HG03139 (cell line): ENCODE measurements at regions not wholly inside any gene's neighbourhood (a gene's known extent, or its start where the extent isn't known, plus 50 kb on each side); places are given as distances from the start of the nearest gene placed in this dataset.
"Not testable (repeated sequence)": the region's sequence is repeated elsewhere in the genome, so short reads cannot be mapped to it uniquely, and the experiment has no call there.

Experiments used
- ATAC-seq: cut with Tn5 transposase; IDR thresholded peaks from one replicate; pipeline ENCODE4 v1.9.1; 2021; ENCODE audit not compliant: unreplicated experiment

GRCh38 chr16:64083428-64084129 lies 1038.3 kb downstream of the CDH11 start:
- no peak for ATAC-seq

GRCh38 chr16:64077242-64077641 lies 1044.6 kb downstream of the CDH11 start:
- no peak for ATAC-seq

DNA sequence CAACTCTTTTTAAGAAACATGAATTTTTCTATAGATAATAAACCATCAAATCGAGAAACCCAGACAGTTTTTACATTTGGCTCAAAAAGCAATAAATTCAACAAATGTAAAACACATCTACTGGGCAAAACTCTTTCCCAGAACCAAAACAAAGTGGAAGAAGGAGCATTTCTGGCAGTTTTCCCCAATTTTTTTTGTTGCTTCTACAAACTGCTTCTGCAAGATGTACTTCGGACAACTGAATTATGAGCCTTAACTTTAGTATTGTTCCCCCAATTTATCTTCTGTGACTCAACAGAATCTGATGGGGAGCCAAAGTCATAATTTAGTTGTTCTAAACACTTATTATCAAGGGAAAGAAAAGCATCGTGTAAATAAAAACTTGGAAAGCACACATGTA lies 1047.2 kb downstream of the CDH11 start:
- ATAC-seq = no peak

DNA sequence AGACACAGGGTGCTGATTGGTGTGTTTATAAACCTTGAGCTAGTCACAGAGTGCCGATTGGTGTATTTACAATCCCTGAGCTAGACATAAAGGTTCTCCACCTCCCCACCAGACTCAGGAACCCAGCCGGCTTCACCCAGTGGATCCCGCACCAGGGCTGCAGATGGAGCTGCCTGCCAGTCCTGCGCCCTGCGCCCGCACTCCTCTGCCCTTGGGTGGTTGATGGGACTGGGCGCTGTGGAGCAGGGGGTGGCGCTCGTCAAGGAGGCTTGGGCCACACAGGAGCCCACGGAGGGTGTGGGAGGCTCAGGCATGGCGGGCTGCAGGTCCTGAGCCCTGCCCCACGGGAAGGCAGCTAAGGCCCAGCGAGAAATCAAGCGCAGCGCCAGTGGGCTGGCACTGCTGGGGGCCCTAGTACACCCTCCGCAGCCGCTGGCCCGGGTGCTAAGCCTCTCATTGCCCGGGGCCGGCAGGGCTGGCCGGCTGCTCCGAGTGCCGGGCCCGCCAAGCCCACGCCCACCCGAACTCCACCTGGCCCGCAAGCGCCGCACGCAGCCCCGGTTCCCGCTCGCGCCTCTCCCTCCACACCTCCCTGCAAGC lies 1049.6 kb downstream of the CDH11 start:
- ATAC-seq = not testable (repeated sequence)

GRCh38 chr16:64065523-64065922 lies 1056.3 kb downstream of the CDH11 start:
- ATAC-seq = no peak

- no peak for ATAC-seq
Observed at GRCh38 chr16:64061621-64062020, 1060.2 kb downstream of the CDH11 start.

GRCh38 chr16:64060631-64061030 lies 1061.2 kb downstream of the CDH11 start:
- ATAC-seq = no peak

DNA sequence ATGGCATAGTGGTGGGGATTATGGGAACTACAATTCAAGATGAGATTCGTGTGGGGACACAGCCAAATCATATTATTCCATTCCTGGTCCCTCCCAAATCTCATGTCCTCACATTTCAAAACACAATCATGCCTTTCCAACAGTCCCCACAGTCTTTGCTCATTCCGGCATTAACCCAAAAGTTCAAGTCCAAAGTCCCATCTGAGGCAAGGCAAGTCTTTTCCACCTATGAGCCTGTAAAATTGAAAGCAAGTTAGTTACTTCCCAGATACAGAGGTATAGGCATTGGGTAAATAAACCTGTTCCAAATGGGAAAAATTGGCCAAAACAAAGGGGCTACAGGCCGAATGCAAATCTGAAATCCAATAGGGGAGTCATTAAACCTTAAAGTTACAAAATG lies 1063.2 kb downstream of the CDH11 start:
- ATAC-seq = no peak

GRCh38 chr16:64051824-64052223 lies 1070.0 kb downstream of the CDH11 start:
- ATAC-seq = no peak

DNA sequence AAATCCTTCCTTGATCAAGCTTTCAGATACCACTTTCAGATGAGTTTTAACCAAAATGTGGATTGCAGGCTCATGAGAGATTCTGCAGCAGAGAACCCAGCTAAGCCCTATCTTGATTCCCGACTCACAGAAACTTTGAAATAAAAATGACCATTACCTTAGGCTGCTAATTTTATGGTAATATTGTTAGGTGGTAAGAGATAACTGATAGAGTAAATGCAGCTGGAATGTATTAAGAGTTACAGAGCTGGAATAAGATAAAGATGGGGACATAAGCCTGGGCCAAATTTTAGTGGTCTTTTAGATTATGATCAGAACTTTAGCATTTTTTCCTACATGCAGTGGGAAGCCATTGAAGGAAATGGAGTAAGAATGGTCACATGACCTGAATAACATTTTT lies 1074.0 kb downstream of the CDH11 start:
- no peak for ATAC-seq

DNA sequence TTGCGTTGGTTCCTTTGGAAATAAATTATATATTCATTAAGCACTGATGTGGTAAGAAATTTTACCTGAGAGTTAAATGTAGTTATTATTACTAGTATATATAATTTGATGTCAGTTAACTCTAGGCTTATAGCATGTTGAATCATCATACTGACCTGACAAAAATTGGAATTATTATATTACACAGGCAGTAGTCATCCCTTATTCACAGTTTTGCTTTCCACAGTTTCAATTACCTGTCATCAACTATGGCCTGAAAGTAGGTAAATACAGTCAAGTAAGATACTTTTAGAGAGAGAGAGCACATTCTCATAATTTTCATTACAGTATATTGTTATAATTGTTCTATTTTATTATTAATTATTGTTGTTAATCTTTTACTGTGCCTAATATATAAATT lies 1074.7 kb downstream of the CDH11 start:
- no peak for ATAC-seq

DNA sequence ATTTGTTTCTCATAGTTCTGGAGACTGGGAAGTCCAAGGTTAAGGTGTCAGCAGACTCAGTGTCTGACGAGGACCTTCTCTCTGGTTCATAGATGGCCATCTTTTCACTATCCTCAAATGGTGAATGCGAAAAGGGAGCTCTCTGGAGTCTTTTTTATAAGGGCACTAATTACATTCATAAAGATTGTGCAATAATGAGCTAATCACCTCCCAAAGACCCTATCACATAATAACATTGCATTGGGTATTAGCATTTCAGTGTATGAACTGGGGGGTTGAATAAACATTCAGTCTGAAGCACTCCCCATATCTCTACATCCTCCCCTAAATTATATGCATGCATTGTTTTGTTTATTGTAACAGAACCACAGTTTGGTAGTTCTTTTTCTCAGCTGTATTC lies 1086.5 kb downstream of the CDH11 start:
- ATAC-seq = no peak

GRCh38 chr16:64019339-64019738 lies 1102.5 kb downstream of the CDH11 start:
- ATAC-seq = no peak

DNA sequence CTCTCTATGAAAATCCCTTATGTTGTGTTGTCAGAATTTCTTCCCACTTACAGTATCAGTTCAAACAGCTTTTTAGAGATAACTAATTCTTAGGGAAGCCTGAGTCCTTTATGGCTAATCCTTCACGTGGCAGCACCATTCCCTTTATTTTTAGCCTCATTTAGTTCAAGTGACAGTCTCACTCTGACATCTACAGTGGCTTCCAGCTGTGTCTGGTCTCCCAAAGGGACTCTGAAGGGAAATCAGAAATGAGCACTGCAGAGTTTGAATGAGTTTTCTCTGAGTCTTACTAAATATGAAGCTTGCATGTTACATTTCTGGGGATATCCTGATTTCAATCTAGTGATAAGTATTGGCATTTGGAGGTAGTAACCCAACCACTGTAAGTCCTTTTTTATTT lies 1104.1 kb downstream of the CDH11 start:
- no peak for ATAC-seq

DNA sequence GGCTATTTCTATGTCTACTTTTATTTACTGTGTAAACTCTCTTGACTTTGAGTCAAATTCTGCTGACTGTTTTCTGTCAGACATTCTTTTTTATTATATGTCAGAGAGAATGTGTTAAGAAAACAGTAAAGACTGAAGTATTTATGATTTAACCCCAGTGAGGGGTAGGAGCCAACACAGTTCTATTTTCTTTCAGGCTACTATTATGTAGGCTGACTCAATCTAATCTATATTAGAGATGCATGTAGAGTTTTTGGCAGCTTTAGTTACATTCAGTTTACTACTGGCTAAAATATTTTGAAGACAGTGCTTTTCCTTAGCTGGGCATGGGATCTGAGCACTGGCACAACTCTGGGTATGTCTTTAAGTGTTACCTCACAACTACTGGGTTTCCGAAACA lies 1108.0 kb downstream of the CDH11 start:
- no peak for ATAC-seq

DNA sequence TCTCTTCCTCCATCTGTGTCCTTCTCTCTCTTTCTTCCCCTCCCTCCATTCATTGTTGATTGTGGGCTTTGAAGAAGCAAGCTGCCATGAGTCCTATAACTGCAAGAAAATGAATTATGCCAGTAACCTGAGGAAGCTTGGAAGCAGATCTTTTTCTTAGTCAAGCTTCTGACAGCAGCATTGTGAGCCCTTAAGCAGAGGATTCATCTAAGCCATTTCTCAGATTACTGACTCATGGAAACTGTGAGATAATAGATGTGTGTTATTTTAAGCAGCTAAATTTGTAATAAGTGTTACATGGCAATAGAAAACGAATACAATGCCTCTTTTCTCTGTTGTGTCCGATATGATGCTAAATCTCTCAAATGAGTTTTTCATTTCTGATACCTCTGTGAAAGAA lies 1109.7 kb downstream of the CDH11 start:
- ATAC-seq = no peak

GRCh38 chr16:64011650-64012049 lies 1110.2 kb downstream of the CDH11 start:
- ATAC-seq = no peak

- no peak for ATAC-seq
Observed at GRCh38 chr16:64008131-64008530, 1113.7 kb downstream of the CDH11 start.

DNA sequence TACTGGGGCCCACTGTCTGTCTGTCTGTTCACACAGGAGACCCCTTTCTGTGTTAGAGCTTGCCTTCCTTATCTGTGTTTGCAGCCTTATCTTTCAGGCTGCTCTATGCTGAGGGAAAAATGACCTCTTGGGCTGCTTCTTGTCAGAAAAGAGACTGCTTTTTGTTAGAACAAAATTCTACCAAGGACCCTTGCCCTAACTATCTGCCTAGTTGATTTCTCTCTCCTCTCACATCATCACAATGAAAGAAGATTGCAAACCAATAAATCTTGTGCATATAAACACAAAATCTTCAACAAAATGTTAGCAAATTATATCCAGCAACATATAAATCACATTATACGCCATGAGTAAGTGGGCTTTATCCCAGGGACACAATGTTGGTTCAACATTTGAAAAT lies 1117.7 kb downstream of the CDH11 start:
- no peak for ATAC-seq

DNA sequence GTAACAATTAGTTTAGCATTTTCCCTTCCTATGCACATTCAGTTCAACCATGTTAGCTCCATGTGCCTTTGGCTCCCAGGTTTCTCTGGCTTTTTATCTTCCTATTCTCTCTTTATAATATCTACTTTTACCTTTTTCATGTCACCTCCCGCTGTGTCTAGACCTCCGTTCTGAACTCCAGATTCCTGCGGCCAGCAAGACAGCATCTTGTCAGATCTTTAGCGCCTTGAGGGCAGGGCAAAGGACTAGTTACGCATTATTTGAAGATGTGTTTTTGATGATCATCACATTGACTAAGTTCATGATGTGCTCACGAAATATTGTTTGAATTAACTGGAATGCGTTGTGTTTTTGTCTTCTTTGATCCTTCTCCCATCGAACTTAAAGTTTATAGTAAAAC lies 1126.8 kb downstream of the CDH11 start:
- ATAC-seq = no peak

DNA sequence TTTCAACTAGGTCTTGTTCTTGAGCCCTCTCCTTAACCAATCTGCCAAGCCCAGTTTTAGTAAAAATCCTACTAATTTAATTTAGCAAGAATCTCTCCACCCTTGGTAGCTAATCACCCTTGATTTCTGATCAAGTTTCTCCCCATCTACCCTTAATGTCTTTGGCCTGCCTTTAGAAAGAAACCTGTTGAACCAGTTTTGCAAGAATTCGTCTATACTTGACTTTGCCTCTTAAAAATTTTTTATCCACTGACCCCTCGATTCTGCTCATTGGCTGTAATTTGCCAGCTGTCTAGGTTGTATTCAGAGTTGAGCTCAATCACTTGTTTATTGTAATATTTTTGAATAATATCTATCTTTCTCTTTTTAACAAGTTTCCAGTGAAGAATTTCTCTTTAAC lies 1138.5 kb downstream of the CDH11 start:
- no peak for ATAC-seq

DNA sequence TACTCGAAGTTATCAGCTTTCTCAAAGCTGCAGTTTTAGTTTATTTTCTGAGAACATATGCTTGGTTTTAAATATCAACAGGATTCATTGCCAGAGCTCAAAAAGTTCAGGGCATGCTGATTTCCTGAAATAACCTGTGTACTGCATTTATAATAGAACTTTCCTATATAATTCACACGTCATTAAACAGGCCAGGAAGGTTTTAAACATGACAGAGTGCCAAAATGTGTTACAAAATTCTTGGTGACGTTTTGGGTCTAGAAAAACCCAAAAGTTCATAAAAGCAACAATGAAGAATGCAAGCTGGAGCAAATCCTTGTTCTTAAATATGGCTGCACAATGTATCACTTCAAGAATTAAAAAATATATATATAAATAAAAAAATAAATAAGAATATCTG lies 1139.1 kb downstream of the CDH11 start:
- ATAC-seq = no peak

DNA sequence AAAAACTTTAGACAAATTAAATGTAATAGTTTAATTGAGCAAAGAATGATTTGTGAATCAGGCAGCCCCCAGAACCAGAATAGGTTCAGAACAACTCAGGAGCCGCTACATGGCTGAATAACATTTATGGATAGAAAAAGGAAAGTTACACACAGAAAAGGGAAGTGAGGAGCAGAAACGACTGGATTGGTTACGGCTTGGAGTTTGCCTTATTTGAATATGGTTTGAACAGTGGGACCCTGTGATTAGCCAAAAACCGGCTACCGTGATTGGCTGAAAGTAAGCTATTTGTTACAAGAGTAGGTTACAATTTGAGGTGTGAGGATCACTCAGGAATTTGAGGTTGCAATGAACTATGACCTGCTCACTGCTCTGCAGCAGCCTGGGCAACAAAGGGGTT lies 1139.8 kb downstream of the CDH11 start:
- ATAC-seq = no peak
